VCaP (cell line): ENCODE measurements at regions not wholly inside any gene's neighbourhood (a gene's known extent, or its start where the extent isn't known, plus 50 kb on each side); places are given as distances from the start of the nearest gene placed in this dataset.

ENCODE experiments used
- H3K27ac ChIP-seq: fragments of 450-650 bp; 2 replicates; pipeline ENCODE4 v1.5.1; 2017
- TF ChIP-seq, protein P1 (sequence below): fragments of 450-650 bp; conservative IDR thresholded peaks from 2 replicates; pipeline ENCODE4 v1.5.1; 2017; ENCODE audit warnings: mild to moderate bottlenecking, moderate library complexity

DNA sequence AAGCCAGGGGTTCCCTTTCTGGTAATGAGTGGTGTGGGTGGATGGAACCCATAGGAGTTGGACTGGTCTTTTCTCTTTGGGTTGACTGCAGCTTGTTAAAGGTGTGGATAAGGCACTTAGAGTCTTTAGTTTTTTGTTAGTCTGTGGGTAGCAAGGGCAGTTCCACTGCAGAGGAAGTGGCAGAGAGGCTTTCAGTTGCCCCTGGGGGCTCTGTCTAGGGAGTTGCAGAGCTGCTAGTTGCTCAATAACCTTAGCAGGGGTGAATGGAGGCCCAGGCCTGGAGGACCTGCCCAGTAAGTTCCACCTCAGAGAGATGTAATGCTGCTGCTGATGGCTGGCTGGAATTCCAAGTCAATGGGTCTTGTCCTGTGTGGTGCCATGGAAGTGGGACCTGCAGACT lies 282.6 kb upstream of the NDST4 start:
- TF ChIP-seq, protein P1, sequence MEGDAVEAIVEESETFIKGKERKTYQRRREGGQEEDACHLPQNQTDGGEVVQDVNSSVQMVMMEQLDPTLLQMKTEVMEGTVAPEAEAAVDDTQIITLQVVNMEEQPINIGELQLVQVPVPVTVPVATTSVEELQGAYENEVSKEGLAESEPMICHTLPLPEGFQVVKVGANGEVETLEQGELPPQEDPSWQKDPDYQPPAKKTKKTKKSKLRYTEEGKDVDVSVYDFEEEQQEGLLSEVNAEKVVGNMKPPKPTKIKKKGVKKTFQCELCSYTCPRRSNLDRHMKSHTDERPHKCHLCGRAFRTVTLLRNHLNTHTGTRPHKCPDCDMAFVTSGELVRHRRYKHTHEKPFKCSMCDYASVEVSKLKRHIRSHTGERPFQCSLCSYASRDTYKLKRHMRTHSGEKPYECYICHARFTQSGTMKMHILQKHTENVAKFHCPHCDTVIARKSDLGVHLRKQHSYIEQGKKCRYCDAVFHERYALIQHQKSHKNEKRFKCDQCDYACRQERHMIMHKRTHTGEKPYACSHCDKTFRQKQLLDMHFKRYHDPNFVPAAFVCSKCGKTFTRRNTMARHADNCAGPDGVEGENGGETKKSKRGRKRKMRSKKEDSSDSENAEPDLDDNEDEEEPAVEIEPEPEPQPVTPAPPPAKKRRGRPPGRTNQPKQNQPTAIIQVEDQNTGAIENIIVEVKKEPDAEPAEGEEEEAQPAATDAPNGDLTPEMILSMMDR: no peak
- H3K27ac ChIP-seq: no peak overlapping the region

DNA sequence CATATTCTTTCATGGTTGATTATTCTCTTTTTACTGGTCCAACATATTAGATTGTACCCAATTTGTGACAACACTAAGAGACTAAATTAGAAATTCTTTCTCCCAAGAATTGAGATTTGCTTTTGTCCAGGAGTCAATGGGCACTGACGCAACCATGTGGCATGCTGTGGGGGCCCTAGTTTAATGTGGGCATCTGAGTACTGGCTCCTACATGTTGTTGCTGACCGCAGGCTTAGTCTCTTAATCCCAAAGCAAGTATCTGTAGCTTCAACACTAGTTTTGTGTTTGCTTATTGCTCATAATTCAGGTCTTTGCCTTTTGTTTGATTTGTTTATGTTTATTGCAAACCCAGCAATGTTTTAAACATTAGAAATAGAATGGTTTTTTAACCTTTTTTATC lies 263.4 kb upstream of the NDST4 start:
- H3K27ac ChIP-seq: no peak overlapping the region
- TF ChIP-seq, protein P1: no peak

DNA sequence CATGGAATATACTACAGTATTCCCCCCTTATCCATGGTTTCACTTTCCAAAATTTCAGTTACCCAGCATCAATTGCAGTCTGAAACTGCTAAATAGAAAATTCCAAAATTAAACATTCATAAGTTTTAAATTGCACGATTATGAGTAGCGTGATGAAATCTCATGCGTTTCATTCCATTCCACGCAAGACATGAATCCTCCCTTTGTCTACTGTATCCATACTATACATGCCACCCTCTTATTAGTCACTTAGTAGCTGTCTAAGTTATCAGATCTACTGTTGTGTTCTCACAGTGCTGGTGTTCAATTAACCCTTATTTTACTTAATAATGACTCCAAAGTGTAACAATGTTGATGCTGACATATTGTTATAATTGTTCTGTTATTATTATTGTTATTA lies 261.2 kb upstream of the NDST4 start:
- H3K27ac ChIP-seq: no peak overlapping the region
- TF ChIP-seq, protein P1: no peak

DNA sequence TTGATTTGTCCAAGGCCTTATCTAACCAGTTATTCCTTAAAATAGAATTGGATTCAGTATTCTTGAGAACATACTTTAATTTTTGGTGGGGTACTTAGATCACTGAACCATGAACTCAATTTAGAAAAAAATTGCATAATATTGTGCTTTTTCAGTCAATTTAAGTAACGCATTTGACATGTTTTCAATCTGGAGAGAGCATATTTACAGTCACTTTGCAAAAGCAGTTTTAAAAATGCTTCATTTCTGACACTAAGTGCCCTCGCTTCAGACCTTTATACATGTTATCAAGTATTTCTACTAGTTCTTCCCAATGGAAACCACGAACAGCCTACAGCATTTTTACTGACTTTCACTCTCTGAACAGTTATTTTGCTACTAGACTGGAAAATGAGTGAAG lies 257.1 kb upstream of the NDST4 start:
- no peak overlapping the region for H3K27ac ChIP-seq
- TF ChIP-seq, protein P1: no peak

DNA sequence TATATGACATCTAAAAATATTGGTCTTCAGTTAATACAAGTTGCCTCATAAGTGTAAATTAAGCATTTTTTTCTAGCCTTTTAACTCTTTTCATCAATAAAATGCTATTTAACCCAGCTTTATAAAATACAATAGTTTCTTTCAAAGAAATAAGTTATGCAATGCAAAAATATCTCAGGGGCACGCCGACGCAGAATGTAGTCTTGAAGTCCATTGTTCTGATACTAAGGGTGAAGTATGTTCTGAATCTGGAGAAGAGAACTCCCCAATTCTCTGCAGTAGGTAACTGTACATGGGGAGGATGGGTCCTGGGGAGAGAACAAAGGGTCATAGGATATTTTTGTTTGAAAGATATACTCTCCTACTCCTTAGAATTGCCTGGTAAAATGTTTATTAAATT lies 256.6 kb upstream of the NDST4 start:
- TF ChIP-seq, protein P1: no peak
- H3K27ac ChIP-seq: no peak overlapping the region

DNA sequence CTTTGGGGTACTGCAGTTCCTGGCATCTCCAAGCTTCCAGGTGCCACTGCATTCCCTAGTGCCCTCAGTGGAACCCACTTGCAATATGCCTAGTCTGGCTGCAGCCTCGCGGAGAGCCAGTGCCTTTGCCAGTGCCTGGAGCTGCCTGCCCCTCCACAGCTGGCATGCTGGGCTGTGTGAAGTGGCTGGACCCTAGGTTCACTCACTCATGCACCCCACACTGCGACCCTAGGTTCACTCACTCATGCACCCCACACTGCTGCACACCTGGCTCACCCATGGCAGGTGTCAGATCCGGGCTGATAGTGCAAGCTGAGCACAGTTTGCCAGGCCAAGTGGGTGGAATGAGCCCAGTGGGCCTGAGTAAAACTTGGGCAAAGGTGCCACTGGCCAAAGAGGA lies 253.0 kb upstream of the NDST4 start:
- TF ChIP-seq, protein P1: no peak
- H3K27ac ChIP-seq: no peak overlapping the region

DNA sequence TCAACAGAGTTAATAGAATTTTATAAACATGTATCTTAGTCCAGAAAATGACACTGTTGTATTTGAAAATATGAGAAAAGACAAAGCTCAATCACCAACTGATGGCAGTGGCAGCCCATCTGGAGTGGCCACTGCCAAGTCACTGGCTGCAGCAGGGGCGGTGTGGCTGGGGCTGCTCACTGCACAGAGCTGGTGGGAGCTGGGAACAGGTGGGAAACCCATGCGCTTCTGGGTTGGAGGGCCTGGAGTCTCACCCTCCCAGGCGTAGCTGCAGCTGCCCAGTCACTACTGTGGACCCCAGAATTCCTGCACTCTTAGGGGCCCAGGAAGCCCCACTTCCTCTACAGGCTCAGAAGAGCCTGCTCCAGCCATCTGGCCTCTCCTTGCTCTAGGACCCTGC lies 251.8 kb upstream of the NDST4 start:
- TF ChIP-seq, protein P1: no peak
- no peak overlapping the region for H3K27ac ChIP-seq

DNA sequence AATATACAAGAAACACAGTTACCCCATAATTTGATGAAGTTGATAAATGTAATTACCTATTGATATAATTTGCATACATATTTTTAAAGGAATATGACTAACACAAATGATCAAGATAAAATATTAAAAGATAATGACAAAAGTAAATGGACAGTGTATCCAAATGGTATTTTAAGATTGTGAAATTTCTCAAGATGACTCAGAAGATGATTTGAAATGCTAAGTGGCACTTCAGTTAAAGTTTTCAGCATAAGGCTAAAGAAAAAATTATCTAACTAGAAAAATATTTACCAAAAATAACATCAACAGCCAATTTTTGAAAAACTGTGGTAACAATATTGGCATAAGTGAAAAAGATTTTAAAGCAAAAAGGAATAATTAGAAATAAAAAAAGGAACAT lies 248.4 kb upstream of the NDST4 start:
- TF ChIP-seq, protein P1: no peak
- no peak overlapping the region for H3K27ac ChIP-seq
